ENCODE measurements at regions not wholly inside any gene's neighbourhood (a gene's known extent, or its start where the extent isn't known, plus 50 kb on each side); places are given as distances from the start of the nearest gene placed in this dataset.
"Not testable (repeated sequence)": the region's sequence is repeated elsewhere in the genome, so short reads cannot be mapped to it uniquely, and the experiment has no call there.

GRCh38 chr3:11910971-11911531 is 64.4 kb upstream of the TAMM41 start:
- no peak for DNase-seq (ENCODE audit: extremely low spot score)
- CTCF ChIA-PET, result no interaction called here
- TF ChIP-seq CTCF (IDR thresholded peaks at IDR 0.05; ENCODE audit: control extremely low read depth, extremely low read depth, low read depth, missing control alignments), result no peak
- POLR2A ChIA-PET, result no interaction called here

- DNase-seq (ENCODE audit: extremely low spot score); CTCF ChIA-PET; POLR2A ChIA-PET: not testable (repeated sequence)
Observed at GRCh38 chr3:11911887-11912286, 65.2 kb upstream of the TAMM41 start.

GRCh38 chr3:11913316-11913715 is 66.6 kb upstream of the TAMM41 start:
- no peak for TF ChIP-seq CTCF (IDR thresholded peaks at IDR 0.05; ENCODE audit: control extremely low read depth, extremely low read depth, low read depth, missing control alignments)
- no peak for DNase-seq (ENCODE audit: extremely low spot score)
- POLR2A ChIA-PET, result no interaction called here

GRCh38 chr3:11914041-11914440 is 67.4 kb upstream of the TAMM41 start:
- ChIA-PET CTCF (no interaction called here), POLR2A (no interaction called here)
- TF ChIP-seq CTCF (IDR thresholded peaks at IDR 0.05; ENCODE audit: control extremely low read depth, extremely low read depth, low read depth, missing control alignments), result no peak

More at GRCh38 chr3:11913316-11913715, 66.6 kb upstream of the TAMM41 start:
- CTCF ChIA-PET, result no interaction called here

GRCh38 chr3:11914651-11915050 is 68.0 kb upstream of the TAMM41 start:
- DNase-seq (ENCODE audit: extremely low spot score), result no peak
- CTCF ChIA-PET, result no interaction called here
- TF ChIP-seq CTCF (IDR thresholded peaks at IDR 0.05; ENCODE audit: control extremely low read depth, extremely low read depth, low read depth, missing control alignments), result no peak
- POLR2A ChIA-PET, result no interaction called here

More at GRCh38 chr3:11914041-11914440, 67.4 kb upstream of the TAMM41 start:
- DNase-seq (ENCODE audit: extremely low spot score), result no peak

- DNase-seq (ENCODE audit: extremely low spot score), result no peak
- POLR2A ChIA-PET, result no interaction called here
- CTCF ChIA-PET, result no interaction called here
- TF ChIP-seq CTCF (IDR thresholded peaks at IDR 0.05; ENCODE audit: control extremely low read depth, extremely low read depth, low read depth, missing control alignments), result no peak
Observed at GRCh38 chr3:11915621-11916424, 69.1 kb upstream of the TAMM41 start.

- CTCF ChIA-PET; POLR2A ChIA-PET; DNase-seq (ENCODE audit: extremely low spot score): not testable (repeated sequence)
Observed at GRCh38 chr3:11916425-11916762, 69.7 kb upstream of the TAMM41 start.

GRCh38 chr3:11917051-11917450 is 70.4 kb upstream of the TAMM41 start:
- ChIA-PET CTCF (no interaction called here), POLR2A (no interaction called here)
- no peak for TF ChIP-seq CTCF (IDR thresholded peaks at IDR 0.05; ENCODE audit: control extremely low read depth, extremely low read depth, low read depth, missing control alignments)
- DNase-seq (ENCODE audit: extremely low spot score), result no peak

All from GM10248 (cell line).